ENCODE measurements at regions not wholly inside any gene's neighbourhood (a gene's known extent, or its start where the extent isn't known, plus 50 kb on each side); places are given as distances from the start of the nearest gene placed in this dataset.

DNA sequence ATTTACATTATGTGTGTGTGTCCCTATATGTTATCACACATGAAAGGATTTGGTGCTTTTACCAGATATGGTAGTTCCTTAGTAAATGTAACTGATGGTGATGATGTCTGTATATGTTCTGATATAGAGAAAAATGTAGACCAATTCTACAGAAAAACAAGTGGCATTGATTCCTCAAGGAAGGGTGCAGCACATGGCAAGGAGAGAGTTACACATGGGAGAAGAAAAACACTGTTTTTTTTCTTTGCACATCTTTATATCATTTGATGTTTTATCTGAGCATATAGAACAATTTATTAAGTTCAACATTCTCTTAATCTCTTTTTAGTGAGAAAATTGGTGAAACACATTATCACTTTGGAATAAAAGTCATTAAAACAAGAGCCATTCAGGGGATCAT is 535.0 kb upstream of the KLF4 start:
- DNase-seq (no peak), ATAC-seq (ENCODE audit: low read depth) (no peak)
- no peaks in the 10 kb centered on the region for H3K4me1 ChIP-seq (ENCODE audit: control insufficient read depth in 2 of 2, insufficient read depth in 2 of 2, low read length in 2 of 2)
- no peaks in the 10 kb centered on the region for H3K9me3 ChIP-seq (ENCODE audit: control extremely low read depth in 1 of 3, control insufficient read depth in 2 of 3, insufficient read depth in 1 of 3, low read length in 2 of 3)
- H3K79me2 ChIP-seq (ENCODE audit: control insufficient read depth, insufficient read depth, low read length): no peaks in the 10 kb centered on the region
- H3K27ac ChIP-seq (ENCODE audit: low read length in 2 of 2): no peak overlapping the region
- H3K4me3 Mint-ChIP-seq: no peak overlapping the region
- no peak overlapping the region for H3K4me3 ChIP-seq (ENCODE audit: control extremely low read depth in 1 of 5, extremely low read depth in 1 of 5, insufficient read depth in 1 of 5, low read depth in 2 of 5, low read length in 4 of 5)
- H3K9ac ChIP-seq (ENCODE audit: low read length): no peak overlapping the region
- ChIA-PET CTCF (no interaction called here), POLR2A (no interaction called here)
- no peaks in the 10 kb centered on the region for H3K27me3 ChIP-seq (replicated peaks in 1 of 4; ENCODE audit: control extremely low read depth in 1 of 4, control insufficient read depth in 3 of 4, insufficient read depth in 4 of 4, low read length in 3 of 4)
- H3K27ac Mint-ChIP-seq: no peak overlapping the region
- intact Hi-C loops (cut with micrococcal nuclease): no loop called here
- H3K27me3 Mint-ChIP-seq: no peaks in the 10 kb centered on the region
- no peaks in the 10 kb centered on the region for H3K4me1 Mint-ChIP-seq
- no peaks in the 10 kb centered on the region for H4K20me1 ChIP-seq (ENCODE audit: control insufficient read depth, insufficient read depth, low read length, poor library complexity, severe bottlenecking)
- no peak overlapping the region for H2AFZ ChIP-seq (ENCODE audit: insufficient read depth, low read depth, low read length, poor library complexity, severe bottlenecking)
- no peak overlapping the region for H3K4me2 ChIP-seq (replicated peaks; ENCODE audit: low read depth, low read length, poor library complexity, severe bottlenecking)
- H3K9me3 Mint-ChIP-seq (ENCODE audit: insufficient read depth): peaks cover under 1% of the 10 kb centered on the region
- H3K36me3 ChIP-seq (replicated peaks in 1 of 2; ENCODE audit: control extremely low read depth in 1 of 2, control insufficient read depth in 1 of 2, extremely low read depth in 1 of 2, insufficient read depth in 2 of 2, low read length in 1 of 2): no peaks in the 10 kb centered on the region
- TF ChIP-seq, protein P1, sequence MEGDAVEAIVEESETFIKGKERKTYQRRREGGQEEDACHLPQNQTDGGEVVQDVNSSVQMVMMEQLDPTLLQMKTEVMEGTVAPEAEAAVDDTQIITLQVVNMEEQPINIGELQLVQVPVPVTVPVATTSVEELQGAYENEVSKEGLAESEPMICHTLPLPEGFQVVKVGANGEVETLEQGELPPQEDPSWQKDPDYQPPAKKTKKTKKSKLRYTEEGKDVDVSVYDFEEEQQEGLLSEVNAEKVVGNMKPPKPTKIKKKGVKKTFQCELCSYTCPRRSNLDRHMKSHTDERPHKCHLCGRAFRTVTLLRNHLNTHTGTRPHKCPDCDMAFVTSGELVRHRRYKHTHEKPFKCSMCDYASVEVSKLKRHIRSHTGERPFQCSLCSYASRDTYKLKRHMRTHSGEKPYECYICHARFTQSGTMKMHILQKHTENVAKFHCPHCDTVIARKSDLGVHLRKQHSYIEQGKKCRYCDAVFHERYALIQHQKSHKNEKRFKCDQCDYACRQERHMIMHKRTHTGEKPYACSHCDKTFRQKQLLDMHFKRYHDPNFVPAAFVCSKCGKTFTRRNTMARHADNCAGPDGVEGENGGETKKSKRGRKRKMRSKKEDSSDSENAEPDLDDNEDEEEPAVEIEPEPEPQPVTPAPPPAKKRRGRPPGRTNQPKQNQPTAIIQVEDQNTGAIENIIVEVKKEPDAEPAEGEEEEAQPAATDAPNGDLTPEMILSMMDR (IDR thresholded peaks at IDR 0.05): no peak
- no peak for TF ChIP-seq EZH2 (IDR thresholded peaks at IDR 0.05; ENCODE audit: borderline replicate concordance, insufficient read depth, low read depth, low read length, poor library complexity, severe bottlenecking)

DNA sequence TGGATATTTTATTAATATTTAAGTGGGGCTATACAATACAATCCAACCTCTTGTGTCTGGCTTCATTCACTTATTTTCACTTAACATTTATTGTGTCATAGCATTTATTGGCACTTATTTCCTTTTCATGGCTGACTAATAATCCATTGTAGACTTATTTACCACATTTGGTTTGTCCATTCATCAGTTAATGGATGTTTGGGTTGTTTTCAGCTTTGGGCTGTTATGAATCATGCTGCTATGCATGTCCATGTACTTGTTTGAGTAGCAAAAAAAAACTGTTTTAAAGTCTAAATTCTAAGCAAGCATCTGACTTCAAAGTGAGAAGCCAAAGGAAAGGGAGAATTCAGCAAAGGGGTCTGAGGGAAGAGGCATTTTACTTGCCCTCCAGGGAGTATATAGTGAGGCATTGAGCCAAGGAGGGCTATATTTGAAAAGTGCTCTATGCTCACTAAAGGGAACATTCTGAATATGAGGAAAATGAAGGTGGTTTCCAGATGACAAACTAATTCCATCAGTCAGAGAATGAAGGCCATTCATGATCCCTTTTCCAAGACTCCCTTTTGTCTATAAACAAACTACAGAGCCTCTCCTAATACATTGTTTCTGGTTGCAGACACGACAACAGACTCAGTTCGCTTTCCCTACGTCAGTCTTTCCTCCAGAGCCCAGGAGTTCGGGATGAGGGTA is 532.8 kb upstream of the KLF4 start:
- ChIA-PET POLR2A (no interaction called here), CTCF (no interaction called here)
- H3K4me3 ChIP-seq (ENCODE audit: control extremely low read depth in 1 of 5, extremely low read depth in 1 of 5, insufficient read depth in 1 of 5, low read depth in 2 of 5, low read length in 4 of 5): no peak overlapping the region
- H3K27me3 ChIP-seq (replicated peaks in 1 of 4; ENCODE audit: control extremely low read depth in 1 of 4, control insufficient read depth in 3 of 4, insufficient read depth in 4 of 4, low read length in 3 of 4): no peaks in the 10 kb centered on the region
- no peak overlapping the region for H3K9ac ChIP-seq (ENCODE audit: low read length)
- no peak overlapping the region for H3K4me3 Mint-ChIP-seq
- no CpG with 5 or more reads among the region's 4 CpGs for WGBS (ENCODE audit: insufficient coverage)
- TF ChIP-seq, protein P1 (IDR thresholded peaks at IDR 0.05): no peak
- no peak for TF ChIP-seq EZH2 (IDR thresholded peaks at IDR 0.05; ENCODE audit: borderline replicate concordance, insufficient read depth, low read depth, low read length, poor library complexity, severe bottlenecking)
- no peaks in the 10 kb centered on the region for H4K20me1 ChIP-seq (ENCODE audit: control insufficient read depth, insufficient read depth, low read length, poor library complexity, severe bottlenecking)
- no peaks in the 10 kb centered on the region for H3K9me3 ChIP-seq (ENCODE audit: control extremely low read depth in 1 of 3, control insufficient read depth in 2 of 3, insufficient read depth in 1 of 3, low read length in 2 of 3)
- H3K4me1 Mint-ChIP-seq: no peaks in the 10 kb centered on the region
- H3K27ac ChIP-seq (ENCODE audit: low read length in 2 of 2): no peak overlapping the region
- H3K27ac Mint-ChIP-seq: no peak overlapping the region
- no peaks in the 10 kb centered on the region for H3K36me3 ChIP-seq (replicated peaks in 1 of 2; ENCODE audit: control extremely low read depth in 1 of 2, control insufficient read depth in 1 of 2, extremely low read depth in 1 of 2, insufficient read depth in 2 of 2, low read length in 1 of 2)
- intact Hi-C loops (cut with micrococcal nuclease): no loop called here
- no peak for ATAC-seq (ENCODE audit: low read depth)
- H3K27me3 Mint-ChIP-seq: no peaks in the 10 kb centered on the region
- no peaks in the 10 kb centered on the region for H3K9me3 Mint-ChIP-seq (ENCODE audit: insufficient read depth)
- no peak overlapping the region for H3K4me2 ChIP-seq (replicated peaks; ENCODE audit: low read depth, low read length, poor library complexity, severe bottlenecking)
- no peaks in the 10 kb centered on the region for H3K79me2 ChIP-seq (ENCODE audit: control insufficient read depth, insufficient read depth, low read length)
- no peak for DNase-seq
- H3K4me1 ChIP-seq (ENCODE audit: control insufficient read depth in 2 of 2, insufficient read depth in 2 of 2, low read length in 2 of 2): no peaks in the 10 kb centered on the region
- H2AFZ ChIP-seq (ENCODE audit: insufficient read depth, low read depth, low read length, poor library complexity, severe bottlenecking): no peak overlapping the region

All from B cell (primary cell).